Effector memory CD8-positive, alpha-beta T cell (primary cell): ENCODE measurements at regions not wholly inside any gene's neighbourhood (a gene's known extent, or its start where the extent isn't known, plus 50 kb on each side); places are given as distances from the start of the nearest gene placed in this dataset.
"Not testable (repeated sequence)": the region's sequence is repeated elsewhere in the genome, so short reads cannot be mapped to it uniquely, and the experiment has no call there.

Experiments used
- ATAC-seq: fragments of 150-1000 bp; cut with Tn5 transposase; replicated peaks from 2 replicates; pipeline ENCODE4 v1.10.0; 2021; ENCODE audit warnings: mild to moderate bottlenecking, moderate library complexity
- DNase-seq, 3 experiments: peaks; one replicate each; pipeline ENCODE4 v3.0.0; 2021
- H3K27ac Mint-ChIP-seq, 2 donors: one replicate each; pipeline ENCODE4 v1.8.0; 2022; ENCODE audit warnings: mild to moderate bottlenecking in 2 of 2, mixed read lengths in 2 of 2, moderate library complexity in 2 of 2
- H3K27me3 Mint-ChIP-seq, 2 donors: one replicate each; pipeline ENCODE4 v1.8.0; 2022; ENCODE audit warnings: mixed read lengths in 2 of 2
- H3K36me3 Mint-ChIP-seq: one replicate; pipeline ENCODE4 v1.8.0; 2022; ENCODE audit warnings: mild to moderate bottlenecking, moderate library complexity, mixed read lengths; ENCODE audit not compliant: insufficient read depth
- H3K4me1 Mint-ChIP-seq, 2 donors: one replicate each; pipeline ENCODE4 v1.8.0; 2022; ENCODE audit warnings: low read depth in 2 of 2, mixed read lengths in 2 of 2
- H3K4me3 Mint-ChIP-seq, 2 donors: one replicate each; pipeline ENCODE4 v1.8.0; 2022; ENCODE audit warnings: mild to moderate bottlenecking in 2 of 2, mixed read lengths in 2 of 2, moderate library complexity in 2 of 2
- H3K9me3 Mint-ChIP-seq, 2 donors: one replicate each; pipeline ENCODE4 v1.8.0; 2022; ENCODE audit warnings: mixed read lengths in 2 of 2

DNA sequence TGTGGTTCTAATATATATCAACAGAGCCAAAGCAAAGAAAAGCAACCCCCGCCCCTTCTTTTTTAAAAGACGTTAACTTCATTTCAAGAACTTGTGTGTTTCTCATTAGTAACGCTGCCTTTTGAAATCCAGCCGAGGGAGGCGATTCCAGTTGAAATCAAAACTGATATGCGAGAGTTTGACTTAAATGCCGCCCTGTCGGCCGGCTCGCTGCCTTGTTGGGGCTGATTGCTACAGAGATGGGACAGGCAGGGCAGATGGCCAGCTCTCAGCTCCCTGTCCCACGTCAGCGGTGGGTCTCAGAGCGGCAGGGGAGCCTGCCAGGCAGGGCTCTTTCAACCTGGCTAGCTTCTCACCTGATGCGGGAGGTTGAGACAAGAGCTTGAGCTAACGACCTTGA is 51.9 kb upstream of the ALX4 start:
- Mint-ChIP-seq H3K4me3 (no peak overlapping the region), H3K36me3 (no peaks in the 10 kb centered on the region), H3K27me3 (peaks cover 40 to 69% of the 10 kb centered on the region in 2 donors)

DNA sequence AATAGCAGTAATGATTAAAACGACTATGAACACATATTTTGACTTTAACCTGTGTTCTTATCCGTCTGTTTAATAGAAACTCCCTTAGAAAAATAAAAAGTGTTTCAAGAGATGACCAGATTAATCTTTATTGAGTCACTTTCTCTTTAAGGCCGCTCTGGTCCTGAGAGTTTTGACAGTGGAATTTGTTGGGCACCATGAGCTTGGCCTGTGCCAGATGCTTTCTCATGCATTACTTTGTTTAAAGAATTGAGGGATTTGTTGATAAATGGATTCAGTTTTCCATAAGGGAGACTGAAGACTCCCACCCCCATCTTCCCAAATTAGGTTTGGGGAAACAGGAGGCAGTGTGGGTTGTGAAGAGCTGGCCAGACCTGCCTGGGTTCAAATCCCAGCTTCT is 53.2 kb upstream of the ALX4 start:
- peaks cover 32 to 73% of the 10 kb centered on the region in 2 donors for H3K27me3 Mint-ChIP-seq
- no peak overlapping the region for H3K27ac Mint-ChIP-seq
- no peaks in the 10 kb centered on the region for H3K36me3 Mint-ChIP-seq
- H3K4me1 Mint-ChIP-seq = no peaks in the 10 kb centered on the region
- DNase-seq = no peak
- no peak for ATAC-seq
- H3K4me3 Mint-ChIP-seq = no peak overlapping the region
- H3K9me3 Mint-ChIP-seq = no peaks in the 10 kb centered on the region

More for the DNA sequence above, 51.9 kb upstream of the ALX4 start:
- no peaks in the 10 kb centered on the region for H3K4me1 Mint-ChIP-seq
- H3K9me3 Mint-ChIP-seq = no peaks in the 10 kb centered on the region
- ATAC-seq (no peak), DNase-seq (no peak)
- H3K27ac Mint-ChIP-seq = no peak overlapping the region

- Mint-ChIP-seq H3K9me3 (no peaks in the 10 kb centered on the region), H3K4me3 (no peak overlapping the region), H3K4me1 (no peaks in the 10 kb centered on the region), H3K27ac (no peak overlapping the region), H3K27me3 (peaks cover 24 to 62% of the 10 kb centered on the region in 2 donors), H3K36me3 (no peaks in the 10 kb centered on the region)
- ATAC-seq = no peak
- DNase-seq = no peak
Measured at GRCh38 chr11:44364596-44364995, 54.7 kb upstream of the ALX4 start.

- no peaks in the 10 kb centered on the region for H3K9me3 Mint-ChIP-seq
- DNase-seq = no peak
- H3K27me3 Mint-ChIP-seq = peaks cover 24 to 64% of the 10 kb centered on the region in 2 donors
- H3K4me1 Mint-ChIP-seq = no peaks in the 10 kb centered on the region
- H3K27ac Mint-ChIP-seq = no peak overlapping the region
- no peaks in the 10 kb centered on the region for H3K36me3 Mint-ChIP-seq
- no peak for ATAC-seq
- H3K4me3 Mint-ChIP-seq = no peak overlapping the region
Measured at GRCh38 chr11:44365616-44366015, 55.7 kb upstream of the ALX4 start.

DNA sequence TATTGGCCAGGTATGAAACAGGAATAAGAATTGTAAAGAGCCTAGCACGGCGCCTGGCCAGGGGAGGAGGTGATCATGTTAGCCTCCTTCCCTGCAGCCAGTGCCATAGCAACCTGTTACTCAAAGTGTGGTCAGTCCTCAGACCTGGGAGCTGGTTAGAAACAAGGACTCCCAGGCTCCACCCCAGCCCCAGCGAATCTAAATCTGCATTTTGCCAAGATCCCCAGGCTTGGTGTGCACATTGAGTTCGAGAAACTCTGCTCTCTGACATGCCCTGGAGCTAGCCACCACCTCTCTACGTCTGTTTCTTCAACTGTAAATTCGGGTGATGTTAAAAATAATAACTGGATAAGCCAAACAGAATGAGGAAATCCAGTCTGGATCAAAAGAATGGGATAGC is 56.1 kb upstream of the ALX4 start:
- H3K4me3 Mint-ChIP-seq = no peak overlapping the region
- ATAC-seq (no peak), DNase-seq (no peak)
- no peaks in the 10 kb centered on the region for H3K36me3 Mint-ChIP-seq
- no peak overlapping the region for H3K27ac Mint-ChIP-seq
- H3K27me3 Mint-ChIP-seq = peaks cover 24 to 64% of the 10 kb centered on the region in 2 donors
- no peaks in the 10 kb centered on the region for H3K4me1 Mint-ChIP-seq
- no peaks in the 10 kb centered on the region for H3K9me3 Mint-ChIP-seq

GRCh38 chr11:44366741-44367140 is 56.8 kb upstream of the ALX4 start:
- ATAC-seq = no peak
- H3K27me3 Mint-ChIP-seq = peaks cover 24 to 64% of the 10 kb centered on the region in 2 donors
- no peak overlapping the region for H3K27ac Mint-ChIP-seq
- H3K4me3 Mint-ChIP-seq = no peak overlapping the region
- no peaks in the 10 kb centered on the region for H3K4me1 Mint-ChIP-seq
- no peaks in the 10 kb centered on the region for H3K9me3 Mint-ChIP-seq
- H3K36me3 Mint-ChIP-seq = no peaks in the 10 kb centered on the region
- DNase-seq = no peak

- ATAC-seq = no peak
- no peaks in the 10 kb centered on the region for H3K36me3 Mint-ChIP-seq
Measured at GRCh38 chr11:44367452-44367851, 57.5 kb upstream of the ALX4 start.

GRCh38 chr11:44368886-44369285 is 58.9 kb upstream of the ALX4 start:
- no peak for ATAC-seq
- H3K4me1 Mint-ChIP-seq = no peaks in the 10 kb centered on the region
- H3K27ac Mint-ChIP-seq = no peak overlapping the region
- H3K36me3 Mint-ChIP-seq = no peaks in the 10 kb centered on the region
- DNase-seq = no peak
- no peak overlapping the region for H3K4me3 Mint-ChIP-seq
- H3K9me3 Mint-ChIP-seq = no peaks in the 10 kb centered on the region
- H3K27me3 Mint-ChIP-seq = peaks cover 20 to 54% of the 10 kb centered on the region in 2 donors

More at GRCh38 chr11:44367452-44367851, 57.5 kb upstream of the ALX4 start:
- DNase-seq = no peak
- Mint-ChIP-seq H3K4me1 (no peaks in the 10 kb centered on the region), H3K27ac (no peak overlapping the region), H3K4me3 (no peak overlapping the region), H3K9me3 (no peaks in the 10 kb centered on the region), H3K27me3 (peaks cover 24 to 60% of the 10 kb centered on the region in 2 donors)

DNA sequence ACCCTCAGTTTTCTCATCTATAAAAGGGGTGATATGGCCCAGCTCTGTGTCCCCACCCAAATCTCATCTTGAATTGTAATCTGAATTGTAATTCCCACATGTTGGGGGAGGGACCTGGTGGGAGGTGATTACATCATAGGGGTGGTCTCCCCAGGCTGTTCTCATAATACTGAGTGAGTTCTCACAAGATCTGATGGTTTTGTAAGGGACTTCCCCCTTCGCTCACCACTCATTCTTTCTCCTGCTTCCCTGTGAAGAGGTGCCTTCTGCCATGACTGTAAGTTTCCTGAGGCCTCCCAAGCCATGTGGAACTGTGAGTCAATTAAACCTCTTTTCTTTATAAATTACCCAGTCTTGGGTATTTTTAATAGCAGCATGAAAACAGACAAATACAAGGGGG is 61.1 kb upstream of the ALX4 start:
- H3K27ac Mint-ChIP-seq, H3K36me3 Mint-ChIP-seq, ATAC-seq, H3K4me3 Mint-ChIP-seq, DNase-seq, H3K9me3 Mint-ChIP-seq, H3K4me1 Mint-ChIP-seq: not testable (repeated sequence)
- H3K27me3 Mint-ChIP-seq = peaks cover 12 to 38% of the 10 kb centered on the region in 2 donors

- H3K36me3 Mint-ChIP-seq = no peaks in the 10 kb centered on the region
- no peak for DNase-seq
- no peaks in the 10 kb centered on the region for H3K9me3 Mint-ChIP-seq
- peaks cover 7 to 38% of the 10 kb centered on the region in 2 donors for H3K27me3 Mint-ChIP-seq
- H3K4me3 Mint-ChIP-seq = no peak overlapping the region
- H3K4me1 Mint-ChIP-seq = no peaks in the 10 kb centered on the region
- ATAC-seq = no peak
- no peak overlapping the region for H3K27ac Mint-ChIP-seq
Measured at GRCh38 chr11:44371706-44372105, 61.8 kb upstream of the ALX4 start.

- Mint-ChIP-seq H3K27me3 (peaks cover 6 to 30% of the 10 kb centered on the region in 2 donors), H3K4me1 (no peaks in the 10 kb centered on the region), H3K36me3 (no peaks in the 10 kb centered on the region), H3K9me3 (no peaks in the 10 kb centered on the region), H3K27ac (no peak overlapping the region), H3K4me3 (no peak overlapping the region)
- ATAC-seq (no peak), DNase-seq (no peak)
Measured at GRCh38 chr11:44372989-44373388, 63.0 kb upstream of the ALX4 start.

- Mint-ChIP-seq H3K27ac (no peak overlapping the region), H3K4me3 (no peak overlapping the region), H3K9me3 (no peaks in the 10 kb centered on the region), H3K4me1 (no peaks in the 10 kb centered on the region), H3K36me3 (no peaks in the 10 kb centered on the region), H3K27me3 (peaks cover 6 to 33% of the 10 kb centered on the region in 2 donors)
- ATAC-seq = no peak
- no peak for DNase-seq
Measured at GRCh38 chr11:44374001-44374400, 64.1 kb upstream of the ALX4 start.

GRCh38 chr11:44376423-44376822 is 66.5 kb upstream of the ALX4 start:
- Mint-ChIP-seq H3K4me1 (no peaks in the 10 kb centered on the region), H3K27me3 (peaks cover 14 to 51% of the 10 kb centered on the region in 2 donors), H3K27ac (no peak overlapping the region), H3K4me3 (no peak overlapping the region), H3K9me3 (no peaks in the 10 kb centered on the region), H3K36me3 (no peaks in the 10 kb centered on the region)
- ATAC-seq = no peak
- DNase-seq = no peak

DNA sequence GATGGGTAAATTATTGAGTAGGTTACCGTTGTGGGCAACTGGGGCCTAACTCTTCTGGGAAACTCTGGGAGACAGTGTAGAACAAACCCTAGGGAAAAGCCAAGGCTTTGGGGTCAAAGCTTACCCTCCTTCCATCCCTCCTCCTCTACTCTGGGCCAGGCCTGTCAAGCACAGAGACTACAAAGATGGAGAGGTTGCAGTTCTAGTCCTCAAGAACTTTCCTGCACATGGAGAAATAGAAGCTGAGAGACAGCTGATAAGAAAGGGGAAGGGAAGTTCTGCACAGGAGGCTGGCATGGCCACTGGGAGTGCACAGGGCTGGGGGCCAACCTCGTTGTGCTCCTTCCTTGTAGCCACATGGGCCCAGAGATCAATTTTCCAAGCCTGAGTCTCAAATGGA is 67.2 kb upstream of the ALX4 start:
- Mint-ChIP-seq H3K4me3 (no peak overlapping the region), H3K27me3 (peaks cover 21 to 58% of the 10 kb centered on the region in 2 donors), H3K9me3 (no peaks in the 10 kb centered on the region), H3K36me3 (no peaks in the 10 kb centered on the region), H3K4me1 (no peaks in the 10 kb centered on the region), H3K27ac (no peak overlapping the region)
- DNase-seq (no peak), ATAC-seq (no peak)

DNA sequence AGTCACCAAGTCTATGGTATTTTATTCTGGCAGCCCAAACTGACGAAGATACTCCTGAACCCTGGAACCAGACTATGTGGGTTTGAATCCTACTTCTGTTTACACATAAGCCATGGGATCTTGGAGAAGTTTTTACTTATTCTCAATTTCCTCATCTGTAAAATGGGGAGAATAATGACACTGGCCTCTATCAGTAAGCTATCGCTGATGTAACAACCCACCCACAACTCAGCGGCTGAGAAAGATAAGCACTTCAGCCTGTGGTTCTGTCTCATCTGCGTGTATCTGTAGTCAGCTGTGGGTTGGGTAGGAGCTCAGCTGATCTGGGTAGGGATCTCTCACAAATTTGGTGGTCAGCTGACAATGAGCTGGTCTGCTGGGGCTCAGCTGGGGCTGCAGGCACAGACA is 68.0 kb upstream of the ALX4 start:
- Mint-ChIP-seq H3K4me3 (no peak overlapping the region), H3K4me1 (no peaks in the 10 kb centered on the region), H3K36me3 (no peaks in the 10 kb centered on the region), H3K9me3 (no peaks in the 10 kb centered on the region), H3K27ac (no peak overlapping the region), H3K27me3 (peaks cover 28 to 66% of the 10 kb centered on the region in 2 donors)
- DNase-seq (no peak), ATAC-seq (no peak)
